KG1 (cell line): ENCODE measurements at regions not wholly inside any gene's neighbourhood (a gene's known extent, or its start where the extent isn't known, plus 50 kb on each side); places are given as distances from the start of the nearest gene placed in this dataset.

Experiments used
- DNase-seq: peaks from one replicate; lab custom pipeline; 2025; lab: John Stamatoyannopoulos, UW

GRCh38 chr21:43274022-43274945 is 105.5 kb downstream of the CRYAA start:
- no peak for DNase-seq

GRCh38 chr21:43273708-43274021 is 104.9 kb downstream of the CRYAA start:
- DNase-seq: no peak

GRCh38 chr21:43273016-43273707 is 104.4 kb downstream of the CRYAA start:
- DNase-seq: no peak

DNA sequence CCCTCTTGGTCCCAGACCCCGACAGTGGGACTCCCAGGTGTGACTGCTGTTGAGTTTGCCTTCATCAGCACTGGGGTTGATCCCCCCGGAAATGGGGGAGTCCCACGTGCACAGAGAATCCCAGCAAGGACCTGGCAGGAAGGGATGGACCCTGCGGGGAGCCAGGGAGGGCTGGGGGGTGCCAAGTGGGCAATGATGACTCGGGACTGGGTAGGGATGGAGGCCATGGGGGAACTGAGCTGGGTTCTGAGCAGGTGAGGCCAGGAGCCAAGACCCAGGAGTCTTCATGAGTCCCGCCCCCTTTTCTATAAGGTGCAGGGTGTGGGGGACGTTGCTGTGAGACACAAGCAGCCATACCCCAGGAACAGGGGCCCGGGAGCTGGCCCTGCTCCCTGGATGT is 103.8 kb downstream of the CRYAA start:
- DNase-seq: no peak

GRCh38 chr21:43271452-43272020 is 102.7 kb downstream of the CRYAA start:
- DNase-seq: no peak

- DNase-seq: no peak
Observed at GRCh38 chr21:43270800-43271301, 102.0 kb downstream of the CRYAA start.

DNA sequence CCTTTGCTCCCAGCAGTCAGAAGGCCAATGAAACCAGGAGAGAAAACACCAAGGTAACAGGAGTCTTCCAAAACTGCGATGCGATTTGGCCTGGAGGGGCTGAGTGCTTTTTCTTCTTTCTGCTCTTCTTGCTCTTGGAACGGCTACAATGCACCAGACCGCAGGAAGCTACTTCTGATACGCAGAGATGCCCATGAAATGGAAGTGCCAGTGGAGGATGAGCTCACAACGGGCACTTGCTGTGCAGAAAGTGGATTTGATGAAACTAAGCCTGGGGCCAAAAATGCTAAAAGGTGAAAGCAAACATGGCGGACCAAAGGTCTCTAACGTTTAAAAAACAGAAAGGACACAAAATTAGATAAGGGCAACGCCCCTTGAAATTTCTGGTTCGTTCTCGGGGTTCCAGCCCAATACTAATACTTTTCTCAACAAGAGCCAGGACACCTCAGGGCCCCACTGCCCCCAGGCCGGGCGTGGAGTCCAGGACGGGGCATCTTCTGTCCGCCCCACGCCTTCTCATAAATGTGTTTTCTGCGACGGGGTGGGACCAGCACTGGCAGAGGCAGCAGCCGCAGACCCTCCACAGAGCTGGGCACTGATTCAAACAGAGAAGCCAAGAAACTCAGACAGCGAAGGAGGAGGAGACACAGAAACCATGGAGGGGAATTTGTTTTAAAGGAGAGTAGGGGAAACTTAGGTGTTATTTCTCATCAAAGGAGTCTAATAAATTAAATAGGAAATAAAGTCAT is 101.3 kb downstream of the CRYAA start:
- DNase-seq: no peak

DNA sequence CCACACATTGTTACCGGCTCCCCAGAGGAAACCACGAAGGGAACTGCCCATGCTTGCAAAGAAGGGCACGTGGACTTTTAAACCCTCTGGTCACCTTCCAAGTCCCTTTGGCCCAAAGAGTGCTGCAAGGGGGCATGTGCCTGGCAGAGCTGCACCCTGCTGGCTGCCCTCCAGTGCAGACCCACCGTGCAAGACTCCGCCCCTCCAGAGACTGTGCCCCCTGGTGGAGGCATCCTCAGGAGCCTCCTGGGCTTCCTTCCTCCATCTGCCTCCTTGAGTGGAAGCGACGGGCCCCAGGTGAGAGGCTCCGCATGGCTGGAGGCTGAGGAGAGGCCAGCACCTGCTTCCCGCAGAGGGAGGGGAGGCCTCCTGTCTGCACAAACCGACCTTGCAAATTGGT is 100.6 kb downstream of the CRYAA start:
- DNase-seq: no peak

- no peak for DNase-seq
Observed at GRCh38 chr21:43268804-43269186, 100.0 kb downstream of the CRYAA start.

DNA sequence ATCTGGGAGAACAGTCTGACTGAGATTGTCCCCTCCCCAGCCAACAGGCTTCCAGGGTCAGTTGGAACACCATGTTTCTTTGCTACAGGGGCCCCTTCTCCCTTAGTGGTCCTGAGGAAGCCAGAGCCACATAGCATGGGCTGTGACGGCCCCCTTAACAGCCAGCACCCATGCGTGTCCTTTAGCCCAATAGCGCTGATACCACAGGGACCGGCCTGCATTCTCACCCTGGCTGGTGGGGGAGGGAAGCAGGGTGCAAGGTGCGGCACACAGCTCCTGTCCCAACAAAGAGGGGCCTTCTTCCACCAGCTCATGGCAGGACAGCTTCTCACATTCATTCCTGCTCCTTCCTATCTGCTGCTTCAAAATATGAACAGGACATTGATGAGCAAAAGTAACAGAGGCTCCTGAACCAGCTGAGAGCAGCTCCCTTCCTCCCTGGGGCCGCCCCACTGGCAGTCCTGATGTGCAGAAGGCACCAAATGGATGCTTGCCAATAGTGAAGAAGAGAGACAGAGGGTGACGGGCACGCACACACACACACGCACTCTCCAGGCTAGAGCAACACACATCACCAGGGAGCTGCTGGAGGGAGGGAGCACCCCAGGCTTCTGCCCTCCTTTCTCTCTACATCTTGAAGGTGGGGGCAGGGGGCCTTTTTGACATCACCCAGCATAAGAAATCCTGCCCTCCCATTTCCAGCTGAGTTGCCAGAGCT is 99.4 kb downstream of the CRYAA start:
- DNase-seq: no peak

- DNase-seq: no peak
Observed at GRCh38 chr21:43267391-43268085, 98.7 kb downstream of the CRYAA start.

GRCh38 chr21:43266534-43266933 is 97.7 kb downstream of the CRYAA start:
- DNase-seq: no peak

DNA sequence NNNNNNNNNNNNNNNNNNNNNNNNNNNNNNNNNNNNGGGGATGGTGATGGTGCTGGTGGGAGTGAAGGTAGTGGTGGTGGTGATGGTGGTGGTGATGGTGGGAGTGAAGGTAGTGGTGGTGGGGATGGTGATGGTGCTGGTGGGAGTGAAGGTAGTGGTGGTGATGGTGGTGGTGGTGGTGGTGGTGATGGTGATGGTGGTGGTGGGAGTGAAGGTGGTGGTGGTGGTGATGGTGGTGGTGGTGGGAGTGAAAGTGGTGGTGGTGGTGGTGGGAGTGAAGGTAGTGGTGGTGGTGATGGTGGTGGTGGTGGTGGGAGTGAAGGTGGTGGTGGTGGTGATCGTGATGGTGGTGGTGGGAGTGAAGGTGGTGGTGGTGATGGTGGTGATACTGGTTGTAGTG is 93.6 kb downstream of the CRYAA start:
- DNase-seq: no peak
